ENCODE measurements at regions not wholly inside any gene's neighbourhood (a gene's known extent, or its start where the extent isn't known, plus 50 kb on each side); places are given as distances from the start of the nearest gene placed in this dataset.

- TF ChIP-seq EGR1 (IDR thresholded peaks at IDR 0.05; ENCODE audit: borderline replicate concordance in 1 of 2, low read depth in 2 of 2, low read length in 2 of 2) (no peak), E2F8 (IDR thresholded peaks at IDR 0.05; ENCODE audit: low read depth, partially characterized antibody) (no peak), USF1 (IDR thresholded peaks at IDR 0.05; ENCODE audit: borderline replicate concordance, extremely low read length, insufficient read depth, low read depth, low read length) (no peak), SPI1 (IDR thresholded peaks at IDR 0.05; ENCODE audit: borderline replicate concordance, insufficient read depth, low read depth, low read length) (no peak), RFX5 (IDR thresholded peaks at IDR 0.05; ENCODE audit: low read depth, low read length) (no peak), EP300 (IDR thresholded peaks at IDR 0.05; ENCODE audit: borderline replicate concordance in 1 of 2, control insufficient read depth in 1 of 2, low read depth in 2 of 2, low read length in 2 of 2) (no peak), POLR2AphosphoS5 (IDR thresholded peaks at IDR 0.05; ENCODE audit: low read length) (no peak), SP1 (IDR thresholded peaks at IDR 0.05; ENCODE audit: low read depth, low read length) (no peak), CTCF (IDR thresholded peaks at IDR 0.05 in 2 of 3, conservative IDR thresholded peaks at IDR 0.05 in 1 of 3; ENCODE audit: control insufficient read depth in 2 of 3, extremely low read depth in 1 of 3, insufficient read depth in 1 of 3, low read depth in 3 of 3, low read length in 3 of 3) (no peak), EZH2 (IDR thresholded peaks at IDR 0.05; ENCODE audit: borderline replicate concordance, control insufficient read depth, low read depth, low read length) (no peak)
Observed at GRCh38 chrX:124665621-124666400, 319.4 kb downstream of the SH2D1A start.
